Astrocyte (in vitro differentiated cells and primary cell): ENCODE measurements at regions not wholly inside any gene's neighbourhood (a gene's known extent, or its start where the extent isn't known, plus 50 kb on each side); places are given as distances from the start of the nearest gene placed in this dataset.

Experiments
- DNase-seq: peaks from one replicate; pipeline ENCODE4 v3.0.0-alpha.2; 2010; ENCODE audit warnings: low read depth
- FAIRE-seq: peaks from 2 replicates; lab custom pipeline; 2011; peaks lifted over from hg19 to GRCh38; lab: Jason Lieb, UNC
- H2AFZ ChIP-seq: 2 replicates; pipeline ENCODE4 v1.6.0; 2012; ENCODE audit warnings: low read depth, low read length, inconsistent platforms
- H3K27ac ChIP-seq: 2 replicates; pipeline ENCODE4 v1.5.1; 2011; ENCODE audit warnings: low read depth, low read length, inconsistent platforms
- H3K27me3 ChIP-seq: 2 replicates; pipeline ENCODE4 v1.6.0; 2011; ENCODE audit warnings: low read length, inconsistent platforms; ENCODE audit not compliant: insufficient read depth
- H3K36me3 ChIP-seq: 2 replicates; pipeline ENCODE4 v1.5.1; 2011; ENCODE audit warnings: low read length, inconsistent platforms; ENCODE audit not compliant: insufficient read depth
- H3K4me1 ChIP-seq: 2 replicates; pipeline ENCODE4 v1.5.1; 2011; ENCODE audit warnings: low read length, inconsistent platforms; ENCODE audit not compliant: insufficient read depth
- H3K4me2 ChIP-seq: 2 replicates; pipeline ENCODE4 v1.6.0; 2012; ENCODE audit warnings: low read length, inconsistent platforms
- H3K4me3 ChIP-seq: 2 replicates; pipeline ENCODE4 v1.5.1; 2011; ENCODE audit warnings: low read depth, mild to moderate bottlenecking, low read length, inconsistent platforms; ENCODE audit not compliant: insufficient read depth
- H3K79me2 ChIP-seq: 2 replicates; pipeline ENCODE4 v1.6.0; 2012; ENCODE audit warnings: mild to moderate bottlenecking, low read length, inconsistent platforms; ENCODE audit not compliant: insufficient read depth
- H3K9ac ChIP-seq: 2 replicates; pipeline ENCODE4 v1.6.0; 2012; ENCODE audit warnings: mild to moderate bottlenecking, low read length, inconsistent platforms
- H3K9me3 ChIP-seq: 2 replicates; pipeline ENCODE4 v1.5.1; 2012; ENCODE audit warnings: low read depth, mild to moderate bottlenecking, low read length, inconsistent platforms; ENCODE audit not compliant: insufficient read depth
- H4K20me1 ChIP-seq: 2 replicates; pipeline ENCODE4 v1.6.0; 2012; ENCODE audit warnings: low read length, inconsistent platforms; ENCODE audit not compliant: insufficient read depth
- H3K27ac Mint-ChIP-seq: one replicate; pipeline ENCODE4 v1.8.0; 2021; ENCODE audit warnings: mild to moderate bottlenecking, mixed read lengths; ENCODE audit not compliant: unreplicated experiment
- H3K27me3 Mint-ChIP-seq: one replicate; pipeline ENCODE4 v1.8.0; 2021; ENCODE audit warnings: low read depth, mixed read lengths; ENCODE audit not compliant: unreplicated experiment
- H3K36me3 Mint-ChIP-seq: one replicate; pipeline ENCODE4 v1.8.0; 2021; ENCODE audit warnings: low read depth, mixed read lengths; ENCODE audit not compliant: unreplicated experiment
- H3K4me1 Mint-ChIP-seq: one replicate; pipeline ENCODE4 v1.8.0; 2021; ENCODE audit warnings: low read depth, mixed read lengths; ENCODE audit not compliant: unreplicated experiment
- H3K4me3 Mint-ChIP-seq: one replicate; pipeline ENCODE4 v1.8.0; 2021; ENCODE audit warnings: mild to moderate bottlenecking, moderate library complexity, mixed read lengths; ENCODE audit not compliant: unreplicated experiment
- H3K9me3 Mint-ChIP-seq: one replicate; pipeline ENCODE4 v1.8.0; 2021; ENCODE audit warnings: mild to moderate bottlenecking, mixed read lengths; ENCODE audit not compliant: unreplicated experiment
- EZH2 ChIP-seq: IDR thresholded peaks from 2 replicates; pipeline ENCODE4 v1.6.1; 2012; ENCODE audit warnings: mild to moderate bottlenecking, low read length, inconsistent platforms; ENCODE audit not compliant: insufficient read depth
- TF ChIP-seq, protein P1 (sequence below): IDR thresholded peaks from 2 replicates; pipeline ENCODE4 v1.5.1; 2011; ENCODE audit warnings: low read depth, mild to moderate bottlenecking, inconsistent platforms, low read length, moderate library complexity; ENCODE audit not compliant: insufficient read depth

DNA sequence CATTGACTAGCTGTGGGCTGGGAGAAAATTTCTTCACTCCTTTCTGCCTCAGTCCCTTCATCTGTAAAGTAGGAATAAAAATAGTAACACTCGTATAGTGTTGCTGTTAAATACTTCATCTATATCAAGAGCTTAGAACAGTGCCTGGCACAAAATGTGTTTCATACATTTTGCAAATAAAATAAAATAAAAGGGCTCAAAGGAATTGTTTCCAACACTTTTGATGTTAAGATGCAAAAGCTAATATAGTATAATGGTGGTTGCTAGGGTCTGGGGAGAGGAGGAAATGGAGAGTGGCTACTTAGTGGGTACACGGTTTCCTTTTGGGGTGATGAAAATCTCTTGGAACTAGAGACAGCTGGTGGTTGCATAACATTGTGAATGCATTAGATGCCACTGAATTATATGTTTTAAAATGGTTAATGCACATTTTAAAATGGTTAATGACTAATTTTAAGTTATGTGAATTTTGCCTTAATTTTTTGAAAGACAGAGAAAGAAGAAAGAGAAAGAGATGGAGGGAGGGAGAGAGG lies 542.1 kb upstream of the ID2 start:
- no peaks in the 10 kb centered on the region for H3K9me3 Mint-ChIP-seq
- no peaks in the 10 kb centered on the region for H3K9me3 ChIP-seq
- no peak for FAIRE-seq
- no peak overlapping the region for H3K4me2 ChIP-seq
- no peak overlapping the region for H2AFZ ChIP-seq
- no peak overlapping the region for H3K9ac ChIP-seq
- no peaks in the 10 kb centered on the region for H3K4me1 Mint-ChIP-seq
- no peak overlapping the region for H3K4me3 ChIP-seq
- no peak overlapping the region for H3K4me3 Mint-ChIP-seq
- no peaks in the 10 kb centered on the region for H4K20me1 ChIP-seq
- no peak overlapping the region for H3K27ac Mint-ChIP-seq
- H3K27me3 ChIP-seq: no peaks in the 10 kb centered on the region
- H3K27me3 Mint-ChIP-seq: no peaks in the 10 kb centered on the region
- no peak for DNase-seq
- H3K36me3 ChIP-seq: no peaks in the 10 kb centered on the region
- H3K36me3 Mint-ChIP-seq: no peaks in the 10 kb centered on the region
- TF ChIP-seq, protein P1, sequence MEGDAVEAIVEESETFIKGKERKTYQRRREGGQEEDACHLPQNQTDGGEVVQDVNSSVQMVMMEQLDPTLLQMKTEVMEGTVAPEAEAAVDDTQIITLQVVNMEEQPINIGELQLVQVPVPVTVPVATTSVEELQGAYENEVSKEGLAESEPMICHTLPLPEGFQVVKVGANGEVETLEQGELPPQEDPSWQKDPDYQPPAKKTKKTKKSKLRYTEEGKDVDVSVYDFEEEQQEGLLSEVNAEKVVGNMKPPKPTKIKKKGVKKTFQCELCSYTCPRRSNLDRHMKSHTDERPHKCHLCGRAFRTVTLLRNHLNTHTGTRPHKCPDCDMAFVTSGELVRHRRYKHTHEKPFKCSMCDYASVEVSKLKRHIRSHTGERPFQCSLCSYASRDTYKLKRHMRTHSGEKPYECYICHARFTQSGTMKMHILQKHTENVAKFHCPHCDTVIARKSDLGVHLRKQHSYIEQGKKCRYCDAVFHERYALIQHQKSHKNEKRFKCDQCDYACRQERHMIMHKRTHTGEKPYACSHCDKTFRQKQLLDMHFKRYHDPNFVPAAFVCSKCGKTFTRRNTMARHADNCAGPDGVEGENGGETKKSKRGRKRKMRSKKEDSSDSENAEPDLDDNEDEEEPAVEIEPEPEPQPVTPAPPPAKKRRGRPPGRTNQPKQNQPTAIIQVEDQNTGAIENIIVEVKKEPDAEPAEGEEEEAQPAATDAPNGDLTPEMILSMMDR: no peak
- no peak for TF ChIP-seq EZH2
- H3K79me2 ChIP-seq: no peaks in the 10 kb centered on the region
- H3K4me1 ChIP-seq: peaks cover 4% of the 10 kb centered on the region
- H3K27ac ChIP-seq: no peak overlapping the region

DNA sequence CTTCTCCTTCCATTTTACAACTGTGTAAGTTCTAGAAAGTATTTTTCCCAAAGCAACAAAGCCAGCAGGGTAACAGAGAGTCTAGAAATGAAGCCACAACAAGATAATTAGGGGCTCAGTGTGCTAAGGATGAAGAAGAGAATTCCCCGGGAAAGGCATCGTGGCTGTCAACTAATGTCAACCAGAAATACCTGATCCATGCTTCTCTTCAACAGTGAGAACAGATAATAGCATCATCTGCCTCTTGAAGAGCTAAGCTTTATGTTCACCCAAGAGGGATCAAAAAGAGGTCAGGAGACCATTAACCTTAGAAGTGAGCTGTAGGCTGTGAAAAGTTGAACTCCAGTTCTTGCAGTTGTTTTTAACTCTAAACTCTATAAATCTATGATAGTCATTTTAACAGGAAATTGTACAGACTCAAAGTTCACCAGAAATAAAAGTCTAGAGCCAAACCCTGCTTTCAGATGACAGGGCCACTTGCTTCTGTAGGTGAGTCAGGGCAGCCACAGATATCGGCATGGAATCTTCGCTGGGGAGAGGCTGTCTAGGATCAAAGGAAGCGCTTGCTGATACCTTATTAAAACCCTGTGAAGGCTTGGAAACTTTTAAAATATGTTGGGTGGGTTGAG lies 540.7 kb upstream of the ID2 start:
- FAIRE-seq: no peak
- no peak overlapping the region for H3K4me3 Mint-ChIP-seq
- no peak for TF ChIP-seq EZH2
- TF ChIP-seq, protein P1: no peak

DNA sequence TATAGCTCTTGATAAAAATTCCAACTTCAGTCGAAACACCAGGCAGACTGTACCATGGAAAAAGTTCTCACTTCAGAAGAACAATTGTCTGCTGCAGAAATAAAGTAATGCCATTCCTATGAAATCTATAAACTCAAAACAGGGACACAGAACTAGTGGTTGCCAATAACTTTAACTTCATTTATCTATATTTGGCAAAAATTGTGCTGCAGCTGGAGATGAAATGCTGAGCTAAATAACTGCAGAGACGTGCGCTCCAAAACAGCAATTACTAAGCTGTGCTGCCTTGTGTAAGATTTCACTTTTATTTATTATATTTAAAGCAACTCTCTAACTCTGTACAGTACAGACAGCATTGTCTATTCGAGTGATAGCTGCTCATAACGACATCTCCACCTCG lies 540.1 kb upstream of the ID2 start:
- H3K36me3 ChIP-seq: no peaks in the 10 kb centered on the region
- DNase-seq: no peak
- peaks cover 2% of the 10 kb centered on the region for H3K27me3 Mint-ChIP-seq
- H3K4me3 Mint-ChIP-seq: no peak overlapping the region
- FAIRE-seq: no peak
- no peak overlapping the region for H3K27ac Mint-ChIP-seq
- no peaks in the 10 kb centered on the region for H3K9me3 Mint-ChIP-seq
- H3K27me3 ChIP-seq: no peaks in the 10 kb centered on the region
- H4K20me1 ChIP-seq: no peaks in the 10 kb centered on the region
- H3K27ac ChIP-seq: no peak overlapping the region
- no peak overlapping the region for H3K9ac ChIP-seq
- H3K4me1 ChIP-seq: peaks cover 9% of the 10 kb centered on the region
- no peak for TF ChIP-seq EZH2
- TF ChIP-seq, protein P1: no peak
- H3K9me3 ChIP-seq: no peaks in the 10 kb centered on the region
- H3K4me3 ChIP-seq: no peak overlapping the region
- no peak overlapping the region for H2AFZ ChIP-seq
- no peaks in the 10 kb centered on the region for H3K36me3 Mint-ChIP-seq
- H3K4me1 Mint-ChIP-seq: peaks cover 3% of the 10 kb centered on the region
- no peaks in the 10 kb centered on the region for H3K79me2 ChIP-seq
- H3K4me2 ChIP-seq: no peak overlapping the region

More for the DNA sequence above, 540.7 kb upstream of the ID2 start:
- H3K9me3 ChIP-seq: no peaks in the 10 kb centered on the region
- Mint-ChIP-seq H3K27me3 (no peaks in the 10 kb centered on the region), H3K36me3 (no peaks in the 10 kb centered on the region), H3K4me1 (peaks cover 3% of the 10 kb centered on the region), H3K9me3 (no peaks in the 10 kb centered on the region), H3K27ac (no peak overlapping the region)
- no peak overlapping the region for H3K27ac ChIP-seq
- H4K20me1 ChIP-seq: no peaks in the 10 kb centered on the region
- H3K79me2 ChIP-seq: no peaks in the 10 kb centered on the region
- DNase-seq: no peak
- H3K4me1 ChIP-seq: peaks cover 9% of the 10 kb centered on the region
- no peaks in the 10 kb centered on the region for H3K27me3 ChIP-seq
- no peak overlapping the region for H3K9ac ChIP-seq
- H3K4me2 ChIP-seq: no peak overlapping the region
- H3K36me3 ChIP-seq: no peaks in the 10 kb centered on the region
- no peak overlapping the region for H3K4me3 ChIP-seq
- H2AFZ ChIP-seq: no peak overlapping the region
